ENCODE measurements at regions not wholly inside any gene's neighbourhood (a gene's known extent, or its start where the extent isn't known, plus 50 kb on each side); places are given as distances from the start of the nearest gene placed in this dataset.

DNA sequence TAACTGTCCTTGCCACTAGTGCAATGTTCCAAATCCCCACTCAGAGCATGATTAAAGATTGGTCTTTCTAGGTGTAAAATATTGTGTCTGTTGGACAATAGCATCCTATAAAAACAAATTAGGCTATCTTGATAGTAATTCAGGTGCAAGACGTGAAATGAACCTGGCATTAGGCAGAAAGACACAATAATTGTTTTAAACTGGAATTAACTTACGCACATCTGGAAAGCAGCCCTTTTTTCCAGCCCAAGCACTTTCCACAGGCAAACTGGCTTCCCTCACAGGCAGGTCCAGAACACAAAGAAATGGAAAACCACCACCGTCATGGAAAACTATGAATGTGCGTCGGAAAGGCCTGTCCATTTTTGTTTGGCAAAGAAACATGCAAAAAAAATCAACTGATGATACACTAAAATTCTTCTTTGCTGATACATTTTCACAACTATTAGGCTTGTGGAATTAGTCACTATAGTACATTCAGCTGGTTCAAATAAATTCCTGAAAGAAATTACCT lies 474.7 kb upstream of the IL12A start:
- no peaks in the 10 kb centered on the region for H4K20me1 ChIP-seq (ENCODE audit: insufficient read depth)
- peak overlapping the region; percentile 21 for H3K27ac ChIP-seq (ENCODE audit: low read length)
- H3K36me3 ChIP-seq (ENCODE audit: insufficient read depth, low read length) = no peaks in the 10 kb centered on the region
- H3K9me2 ChIP-seq (ENCODE audit: insufficient read depth, low read length) = no peaks in the 10 kb centered on the region
- H3K79me2 ChIP-seq (replicated peaks; ENCODE audit: insufficient read depth, low read length) = no peaks in the 10 kb centered on the region
- H3K9me3 ChIP-seq (ENCODE audit: low read length) = no peaks in the 10 kb centered on the region
- no peak overlapping the region for H3K9ac ChIP-seq (ENCODE audit: low read length)
- no peak overlapping the region for H3K4me3 ChIP-seq (ENCODE audit: low read length)
- H3K27me3 ChIP-seq (ENCODE audit: insufficient read depth, low read depth, low read length) = no peaks in the 10 kb centered on the region
- no peaks in the 10 kb centered on the region for H3F3A ChIP-seq (ENCODE audit: insufficient read depth, low read length, poor library complexity, severe bottlenecking)
- peak overlapping the region; percentile 3 for H3K4me2 ChIP-seq (ENCODE audit: low read length)
- TF ChIP-seq RAD21 (conservative IDR thresholded peaks at IDR 0.05) = no peak
- TF ChIP-seq SMC3 (conservative IDR thresholded peaks at IDR 0.05; ENCODE audit: poor library complexity) = no peak
- TF ChIP-seq CTCF (IDR thresholded peaks at IDR 0.05; ENCODE audit: poor library complexity, severe bottlenecking) = no peak
- TF ChIP-seq POLR2AphosphoS5 (IDR thresholded peaks at IDR 0.05) = no peak
- no peak for TF ChIP-seq EZH2 (IDR thresholded peaks at IDR 0.05; ENCODE audit: borderline replicate concordance, insufficient read depth, low read length, poor library complexity, severe bottlenecking)
- TF ChIP-seq EP300 (conservative IDR thresholded peaks at IDR 0.05; ENCODE audit: poor library complexity, severe bottlenecking) = no peak
- no peak for TF ChIP-seq MXI1 (conservative IDR thresholded peaks at IDR 0.05; ENCODE audit: poor library complexity, severe bottlenecking)
- no peak for TF ChIP-seq TAF1 (IDR thresholded peaks at IDR 0.05; ENCODE audit: low read depth)
- TF ChIP-seq REST (IDR thresholded peaks at IDR 0.05; ENCODE audit: borderline replicate concordance) = no peak
- H2AFZ ChIP-seq (ENCODE audit: low read depth, low read length) = no peak overlapping the region

GRCh38 chr3:159517105-159517504 lies 471.5 kb upstream of the IL12A start:
- Histone ChIP-seq H3K4me3 (ENCODE audit: low read length) (no peak overlapping the region), H3K27ac (ENCODE audit: low read length) (no peak overlapping the region), H3F3A (ENCODE audit: insufficient read depth, low read length, poor library complexity, severe bottlenecking) (no peaks in the 10 kb centered on the region), H3K4me2 (ENCODE audit: low read length) (no peak overlapping the region), H3K9ac (ENCODE audit: low read length) (no peak overlapping the region), H4K20me1 (ENCODE audit: insufficient read depth) (no peaks in the 10 kb centered on the region), H3K27me3 (ENCODE audit: insufficient read depth, low read depth, low read length) (no peaks in the 10 kb centered on the region), H3K36me3 (ENCODE audit: insufficient read depth, low read length) (no peaks in the 10 kb centered on the region), H3K79me2 (replicated peaks; ENCODE audit: insufficient read depth, low read length) (no peaks in the 10 kb centered on the region), H3K9me2 (ENCODE audit: insufficient read depth, low read length) (no peaks in the 10 kb centered on the region), H3K9me3 (ENCODE audit: low read length) (no peaks in the 10 kb centered on the region), H2AFZ (ENCODE audit: low read depth, low read length) (no peak overlapping the region)
- TF ChIP-seq POLR2AphosphoS5 (IDR thresholded peaks at IDR 0.05) = no peak
- TF ChIP-seq TAF1 (IDR thresholded peaks at IDR 0.05; ENCODE audit: low read depth) = no peak
- no peak for TF ChIP-seq EZH2 (IDR thresholded peaks at IDR 0.05; ENCODE audit: borderline replicate concordance, insufficient read depth, low read length, poor library complexity, severe bottlenecking)
- no peak for TF ChIP-seq MXI1 (conservative IDR thresholded peaks at IDR 0.05; ENCODE audit: poor library complexity, severe bottlenecking)
- no peak for TF ChIP-seq RAD21 (conservative IDR thresholded peaks at IDR 0.05)
- no peak for TF ChIP-seq SMC3 (conservative IDR thresholded peaks at IDR 0.05; ENCODE audit: poor library complexity)
- no peak for TF ChIP-seq CTCF (IDR thresholded peaks at IDR 0.05; ENCODE audit: poor library complexity, severe bottlenecking)
- no peak for TF ChIP-seq EP300 (conservative IDR thresholded peaks at IDR 0.05; ENCODE audit: poor library complexity, severe bottlenecking)
- no peak for TF ChIP-seq REST (IDR thresholded peaks at IDR 0.05; ENCODE audit: borderline replicate concordance)

All from neural cell (in vitro differentiated cells).